Skeletal muscle tissue (tissue), 3 donors: ENCODE measurements at regions not wholly inside any gene's neighbourhood (a gene's known extent, or its start where the extent isn't known, plus 50 kb on each side); places are given as distances from the start of the nearest gene placed in this dataset.

ENCODE experiments used
- H3K27ac ChIP-seq: one replicate; pipeline ENCODE4 v1.7.0; 2013; ENCODE audit warnings: mild to moderate bottlenecking, low read depth, low read length, inconsistent platforms
- H3K27me3 ChIP-seq, 3 donors: one replicate each; pipeline ENCODE4 v1.7.0; 2013; ENCODE audit warnings: low read length in 3 of 3; ENCODE audit not compliant: control insufficient read depth in 3 of 3, insufficient read depth in 3 of 3
- H3K36me3 ChIP-seq, 3 donors: one replicate each; pipeline ENCODE4 v1.7.0; 2013; ENCODE audit warnings: low read length in 3 of 3; ENCODE audit not compliant: control insufficient read depth in 3 of 3, insufficient read depth in 3 of 3
- H3K4me1 ChIP-seq, 3 donors: one replicate each; pipeline ENCODE4 v1.7.0; 2013; ENCODE audit warnings: low read length in 3 of 3, mild to moderate bottlenecking in 3 of 3; ENCODE audit not compliant: control insufficient read depth in 3 of 3, insufficient read depth in 3 of 3
- H3K4me3 ChIP-seq, 3 donors: one replicate each; pipeline ENCODE4 v1.7.0; 2013; ENCODE audit warnings: low read length in 3 of 3
- H3K9ac ChIP-seq, 3 donors: one replicate each; pipeline ENCODE4 v1.7.0; 2013; ENCODE audit warnings: low read length in 3 of 3, mild to moderate bottlenecking in 3 of 3, moderate library complexity in 2 of 3, low read depth in 1 of 3
- H3K9me3 ChIP-seq, 3 donors: one replicate each; pipeline ENCODE4 v1.7.0; 2013; ENCODE audit warnings: low read length in 3 of 3; ENCODE audit not compliant: control insufficient read depth in 3 of 3
- donor health status: Osteomylitis.

DNA sequence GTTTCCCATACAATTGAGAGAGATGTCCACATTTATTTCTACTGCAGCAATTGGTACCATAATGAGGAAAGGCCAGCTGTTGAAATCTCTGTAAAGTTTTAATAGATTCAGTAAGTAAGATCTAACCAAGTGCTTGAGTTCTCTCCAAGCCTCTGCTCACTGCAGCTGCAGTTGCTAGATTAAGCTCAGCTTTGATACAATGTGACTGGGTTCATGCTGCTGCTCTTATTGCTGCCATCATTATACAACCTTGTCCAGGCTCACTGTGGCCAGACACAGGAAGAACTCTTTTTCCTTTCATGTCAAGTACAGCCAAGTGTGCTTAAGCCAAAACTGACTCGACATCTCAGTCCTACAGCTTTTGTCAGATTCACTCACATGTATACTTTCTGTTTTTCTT, 423.5 kb downstream of the GJA1 start:
- Histone ChIP-seq H3K9ac (no peak overlapping the region), H3K4me1 (no peaks in the 10 kb centered on the region)

DNA sequence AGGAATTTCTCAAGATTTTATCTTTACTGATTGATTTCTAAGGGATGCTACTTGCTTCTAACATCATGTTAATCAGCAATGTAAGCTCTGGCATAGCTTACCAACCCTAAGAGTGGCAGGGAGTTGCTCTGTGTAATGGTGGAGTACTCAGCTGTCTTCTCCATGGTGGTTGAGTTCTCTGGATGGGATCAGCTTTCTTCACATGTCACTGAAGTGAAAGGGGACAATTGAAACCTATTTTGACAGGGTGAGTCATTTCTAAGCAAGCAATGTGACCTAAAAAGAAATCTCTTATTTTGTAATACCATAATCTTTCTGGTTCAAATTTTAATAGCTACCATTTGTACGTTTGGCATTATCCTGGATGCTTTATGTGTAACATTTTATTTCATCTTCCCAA, 430.4 kb downstream of the GJA1 start:
- H3K4me3 ChIP-seq = no peak overlapping the region
- H3K36me3 ChIP-seq = no peaks in the 10 kb centered on the region
- H3K27me3 ChIP-seq = no peaks in the 10 kb centered on the region
- H3K9me3 ChIP-seq = no peaks in the 10 kb centered on the region
- H3K4me1 ChIP-seq = no peaks in the 10 kb centered on the region
- H3K9ac ChIP-seq = no peak overlapping the region
- no peak overlapping the region for H3K27ac ChIP-seq

More for the DNA sequence above, 423.5 kb downstream of the GJA1 start:
- Histone ChIP-seq H3K4me3 (no peak overlapping the region), H3K27ac (no peak overlapping the region), H3K9me3 (no peaks in the 10 kb centered on the region), H3K36me3 (no peaks in the 10 kb centered on the region), H3K27me3 (no peaks in the 10 kb centered on the region)

DNA sequence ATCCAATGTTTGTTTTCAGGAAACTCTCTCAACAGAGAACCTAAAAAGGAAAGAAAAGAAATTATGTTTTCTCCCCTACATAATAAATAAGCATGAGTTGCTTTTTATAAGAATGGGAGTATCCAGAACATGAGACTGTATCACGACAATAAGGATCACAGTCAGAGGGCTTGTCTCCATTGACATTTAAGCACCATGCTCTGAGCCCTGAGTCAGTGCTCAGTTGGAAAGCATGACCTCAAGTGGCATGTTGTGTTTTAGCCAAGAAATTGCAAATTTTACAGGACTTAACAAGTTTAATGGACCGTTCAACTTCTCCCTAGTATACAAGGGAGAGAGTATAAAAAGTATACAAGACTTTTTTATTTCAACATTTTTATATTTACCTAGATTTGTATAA, 431.6 kb downstream of the GJA1 start:
- Histone ChIP-seq H3K9me3 (no peaks in the 10 kb centered on the region), H3K4me1 (no peaks in the 10 kb centered on the region), H3K4me3 (no peak overlapping the region), H3K9ac (no peak overlapping the region), H3K27ac (no peak overlapping the region), H3K27me3 (no peaks in the 10 kb centered on the region), H3K36me3 (no peaks in the 10 kb centered on the region)

DNA sequence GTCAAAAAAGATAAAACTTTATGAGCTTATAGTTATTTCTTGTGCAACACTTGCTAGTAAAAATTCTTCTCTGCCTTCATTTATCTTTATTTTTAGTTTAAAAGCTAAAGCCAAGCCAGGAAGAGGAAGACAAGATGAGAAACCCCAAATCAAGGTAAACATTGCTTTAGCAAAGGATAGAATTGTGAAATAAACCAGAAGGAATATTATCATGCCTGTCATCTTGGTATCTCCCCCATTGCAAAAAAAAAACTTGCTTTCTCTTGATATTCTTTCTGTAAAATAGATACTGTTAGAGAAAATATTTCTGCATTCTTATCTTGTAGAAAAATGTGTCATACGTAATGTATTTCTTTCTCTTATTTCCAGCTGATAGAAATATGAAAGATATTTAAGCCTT, 432.8 kb downstream of the GJA1 start:
- Histone ChIP-seq H3K9ac (no peak overlapping the region), H3K36me3 (no peaks in the 10 kb centered on the region), H3K4me3 (no peak overlapping the region), H3K27me3 (no peaks in the 10 kb centered on the region), H3K9me3 (no peaks in the 10 kb centered on the region), H3K27ac (no peak overlapping the region), H3K4me1 (no peaks in the 10 kb centered on the region)

DNA sequence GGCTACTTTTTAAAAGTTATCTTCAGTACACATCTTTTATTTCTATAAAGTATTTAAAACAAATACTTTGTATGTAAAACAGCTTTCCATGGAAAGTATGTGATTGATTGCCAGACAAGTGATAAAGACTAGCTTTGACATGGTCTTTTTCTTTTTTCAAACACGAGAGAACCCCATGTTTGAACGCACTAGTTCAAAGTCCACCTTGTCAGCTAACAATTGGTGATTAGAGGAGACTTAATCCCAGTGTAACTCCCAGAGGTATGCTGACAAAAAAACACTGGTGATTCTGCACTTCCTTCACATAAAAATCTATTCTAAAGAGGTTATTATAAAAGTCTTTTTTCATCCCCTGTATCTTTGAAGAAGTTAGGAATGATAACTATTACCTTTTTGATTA, 438.1 kb downstream of the GJA1 start:
- Histone ChIP-seq H3K27me3 (no peaks in the 10 kb centered on the region), H3K9me3 (no peaks in the 10 kb centered on the region), H3K9ac (no peak overlapping the region), H3K27ac (no peak overlapping the region), H3K4me3 (no peak overlapping the region), H3K4me1 (no peaks in the 10 kb centered on the region), H3K36me3 (no peaks in the 10 kb centered on the region)

DNA sequence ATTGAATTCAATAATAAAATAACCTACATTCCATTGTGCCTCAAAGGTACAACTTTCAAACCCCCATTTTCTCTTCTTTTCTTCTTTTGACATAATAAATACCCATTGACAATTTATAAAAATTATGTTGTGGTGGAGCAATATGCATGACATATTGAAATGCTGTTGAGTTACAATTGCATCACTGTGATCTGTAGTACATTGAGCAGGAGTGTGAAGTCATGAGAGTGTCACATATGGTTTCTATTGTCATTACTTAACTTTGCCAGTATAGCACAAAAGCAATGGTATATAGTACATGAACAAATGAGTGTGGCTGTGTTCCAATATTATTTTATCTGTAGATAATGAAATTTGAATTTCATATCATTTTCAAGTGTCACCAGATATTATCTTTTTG, 441.3 kb downstream of the GJA1 start:
- H3K27ac ChIP-seq = no peak overlapping the region

DNA sequence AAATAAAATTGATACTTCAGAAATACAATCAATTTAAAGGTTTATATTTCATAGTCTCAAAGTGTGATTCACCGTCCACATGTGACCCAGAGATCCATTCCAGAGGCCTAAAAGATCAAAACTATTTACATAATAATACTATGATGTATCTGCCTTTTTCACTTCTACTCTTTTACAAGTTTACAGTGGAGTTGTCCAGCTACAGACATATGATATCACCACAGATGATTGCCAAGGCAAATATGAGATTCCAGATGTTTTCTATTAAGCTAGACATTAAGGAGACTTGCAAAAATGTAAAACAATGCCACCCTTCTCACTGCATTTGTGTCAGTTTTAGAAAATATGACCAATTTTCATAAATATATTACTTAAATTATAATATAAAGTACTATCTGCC, 443.7 kb downstream of the GJA1 start:
- Histone ChIP-seq H3K4me3 (no peak overlapping the region), H3K36me3 (no peaks in the 10 kb centered on the region)

More for the DNA sequence above, 441.3 kb downstream of the GJA1 start:
- Histone ChIP-seq H3K9me3 (no peaks in the 10 kb centered on the region), H3K27me3 (no peaks in the 10 kb centered on the region), H3K36me3 (no peaks in the 10 kb centered on the region), H3K4me3 (no peak overlapping the region), H3K9ac (no peak overlapping the region), H3K4me1 (no peaks in the 10 kb centered on the region)

DNA sequence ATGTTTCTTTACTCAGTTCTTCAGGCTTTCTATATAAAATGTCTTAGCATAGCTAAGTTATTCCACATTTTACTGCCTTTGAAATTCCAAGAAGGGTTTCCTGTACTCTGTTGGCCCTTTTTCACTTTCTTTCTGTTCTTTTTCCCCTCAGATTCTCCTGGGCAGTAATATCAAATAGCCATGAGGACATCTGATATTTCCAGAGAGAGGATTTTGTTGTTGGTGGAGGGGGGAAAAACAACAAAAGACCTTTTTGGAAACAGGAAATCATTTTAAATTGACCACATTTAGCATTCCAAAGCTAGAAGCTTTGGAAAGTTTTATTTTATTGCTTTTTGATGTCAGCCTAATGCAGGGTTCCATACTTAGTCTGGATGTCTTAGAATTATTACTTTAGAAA, 445.4 kb downstream of the GJA1 start:
- H3K4me3 ChIP-seq = no peak overlapping the region
- no peaks in the 10 kb centered on the region for H3K9me3 ChIP-seq
- H3K27ac ChIP-seq = no peak overlapping the region
- H3K27me3 ChIP-seq = no peaks in the 10 kb centered on the region
- no peaks in the 10 kb centered on the region for H3K36me3 ChIP-seq
- no peaks in the 10 kb centered on the region for H3K4me1 ChIP-seq
- H3K9ac ChIP-seq = no peak overlapping the region

More for the DNA sequence above, 443.7 kb downstream of the GJA1 start:
- H3K27me3 ChIP-seq = no peaks in the 10 kb centered on the region
- H3K27ac ChIP-seq = no peak overlapping the region
- no peak overlapping the region for H3K9ac ChIP-seq
- H3K4me1 ChIP-seq = no peaks in the 10 kb centered on the region
- H3K9me3 ChIP-seq = no peaks in the 10 kb centered on the region

DNA sequence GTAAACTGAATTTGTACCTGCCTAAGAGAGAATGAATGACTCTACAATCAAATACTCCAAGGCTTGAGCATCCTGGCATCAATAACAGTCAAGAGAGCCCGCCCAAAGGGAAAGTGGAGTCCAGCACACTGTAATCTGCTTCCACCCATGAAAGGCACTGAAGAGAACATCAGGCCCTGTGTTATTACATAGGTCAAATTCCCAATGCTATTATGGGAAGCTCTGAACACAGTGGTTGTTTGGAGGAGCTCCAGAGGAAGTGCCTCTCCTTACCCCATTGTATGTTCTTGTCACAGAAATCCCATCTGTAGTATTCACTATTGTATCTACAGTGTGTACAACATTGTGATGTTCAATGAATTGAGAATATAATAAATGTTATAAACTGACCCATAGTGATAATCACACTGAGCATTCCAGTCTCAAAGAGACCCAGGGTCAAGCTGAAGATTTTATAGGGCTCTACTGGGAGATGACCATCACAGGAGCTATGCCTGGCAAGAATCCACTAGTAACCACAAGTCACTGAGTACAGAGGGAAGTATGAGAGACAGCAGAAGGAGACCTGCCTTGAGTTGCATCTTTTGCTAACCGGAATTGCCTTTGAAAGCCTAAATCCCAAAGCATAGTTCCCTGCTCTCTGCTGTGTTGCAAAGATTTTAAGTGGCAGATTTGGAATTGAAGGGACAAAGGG, 446.7 kb downstream of the GJA1 start:
- H3K4me1 ChIP-seq = no peaks in the 10 kb centered on the region
- no peaks in the 10 kb centered on the region for H3K36me3 ChIP-seq
- no peak overlapping the region for H3K27ac ChIP-seq
- no peaks in the 10 kb centered on the region for H3K27me3 ChIP-seq
- no peak overlapping the region for H3K9ac ChIP-seq
- no peak overlapping the region for H3K4me3 ChIP-seq
- no peaks in the 10 kb centered on the region for H3K9me3 ChIP-seq

DNA sequence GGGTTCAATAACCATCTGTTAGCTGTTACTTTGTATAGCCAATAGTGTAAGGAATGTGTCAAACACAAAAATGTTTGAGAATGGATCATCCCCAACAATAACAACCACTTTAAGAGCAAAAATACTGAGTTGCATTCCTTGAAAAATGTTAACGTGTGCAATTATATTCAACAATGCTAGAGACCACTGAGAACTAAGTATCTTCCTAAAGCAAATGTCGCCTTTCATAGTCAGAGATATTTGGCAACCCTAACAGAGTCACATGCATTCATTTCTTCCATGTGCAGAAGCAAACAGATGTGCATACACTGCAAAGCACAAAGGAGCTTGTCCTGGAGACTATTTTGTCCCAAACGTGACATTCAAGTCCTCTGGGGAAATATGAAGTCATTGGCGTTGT, 448.6 kb downstream of the GJA1 start:
- Histone ChIP-seq H3K4me3 (no peak overlapping the region), H3K27ac (no peak overlapping the region), H3K9me3 (no peaks in the 10 kb centered on the region), H3K4me1 (no peaks in the 10 kb centered on the region), H3K36me3 (no peaks in the 10 kb centered on the region), H3K9ac (no peak overlapping the region), H3K27me3 (no peaks in the 10 kb centered on the region)
